ENCODE measurements at regions not wholly inside any gene's neighbourhood (a gene's known extent, or its start where the extent isn't known, plus 50 kb on each side); places are given as distances from the start of the nearest gene placed in this dataset.

- no peaks in the 10 kb centered on the region for H3K4me1 ChIP-seq (ENCODE audit: insufficient read depth, low read length)
- H3K4me3 ChIP-seq (ENCODE audit: low read length), result no peak overlapping the region
- H3K27me3 ChIP-seq (ENCODE audit: insufficient read depth, low read length), result no peaks in the 10 kb centered on the region
- H3K9me3 ChIP-seq (ENCODE audit: low read depth, low read length), result no peaks in the 10 kb centered on the region
Observed at GRCh38 chr18:66138642-66139041, 387.8 kb downstream of the CDH7 start.

DNA sequence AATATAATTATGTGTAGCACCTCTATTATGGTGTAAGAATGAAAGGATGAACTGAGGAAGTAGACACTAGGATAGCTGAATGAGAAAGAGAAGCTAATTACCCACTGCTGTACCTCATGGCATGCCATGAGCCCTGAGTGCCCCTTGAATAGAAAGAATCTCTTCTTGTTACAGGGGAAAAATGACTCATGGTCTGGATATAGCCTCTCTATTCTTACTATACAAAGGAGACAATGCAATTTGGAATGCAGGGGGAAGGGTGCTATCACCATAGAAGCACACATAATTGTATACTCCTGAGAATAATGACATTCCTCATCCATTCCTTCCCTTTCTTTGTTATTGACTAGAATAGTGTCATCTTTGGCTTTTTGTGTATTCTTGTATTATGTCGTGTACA lies 385.2 kb downstream of the CDH7 start:
- Histone ChIP-seq H3K4me3 (ENCODE audit: low read length) (no peak overlapping the region), H3K9me3 (ENCODE audit: low read depth, low read length) (no peaks in the 10 kb centered on the region), H3K27me3 (ENCODE audit: insufficient read depth, low read length) (no peaks in the 10 kb centered on the region), H3K4me1 (ENCODE audit: insufficient read depth, low read length) (no peaks in the 10 kb centered on the region)

DNA sequence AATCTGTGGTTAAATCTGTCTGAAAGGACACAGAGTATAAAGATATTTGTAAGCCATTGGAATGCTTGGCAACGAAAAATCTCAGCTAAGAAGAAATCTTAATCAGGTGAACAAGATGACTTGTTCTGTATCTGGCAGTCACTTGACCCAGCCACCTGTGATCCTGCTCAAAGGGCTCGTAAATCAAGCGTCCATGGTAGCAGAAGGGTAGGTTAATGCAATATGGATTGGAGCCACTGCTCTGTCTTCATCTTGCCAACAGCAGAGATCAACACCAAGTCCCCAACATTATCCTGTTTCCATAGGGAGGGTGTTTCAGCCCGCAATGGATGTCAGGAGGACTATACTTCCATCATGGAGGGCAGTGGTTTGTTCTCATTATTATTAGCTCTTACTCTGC lies 378.4 kb downstream of the CDH7 start:
- no peaks in the 10 kb centered on the region for H3K4me1 ChIP-seq (ENCODE audit: insufficient read depth, low read length)
- H3K9me3 ChIP-seq (ENCODE audit: low read depth, low read length), result no peaks in the 10 kb centered on the region
- no peak overlapping the region for H3K4me3 ChIP-seq (ENCODE audit: low read length)
- H3K27me3 ChIP-seq (ENCODE audit: insufficient read depth, low read length), result no peaks in the 10 kb centered on the region

DNA sequence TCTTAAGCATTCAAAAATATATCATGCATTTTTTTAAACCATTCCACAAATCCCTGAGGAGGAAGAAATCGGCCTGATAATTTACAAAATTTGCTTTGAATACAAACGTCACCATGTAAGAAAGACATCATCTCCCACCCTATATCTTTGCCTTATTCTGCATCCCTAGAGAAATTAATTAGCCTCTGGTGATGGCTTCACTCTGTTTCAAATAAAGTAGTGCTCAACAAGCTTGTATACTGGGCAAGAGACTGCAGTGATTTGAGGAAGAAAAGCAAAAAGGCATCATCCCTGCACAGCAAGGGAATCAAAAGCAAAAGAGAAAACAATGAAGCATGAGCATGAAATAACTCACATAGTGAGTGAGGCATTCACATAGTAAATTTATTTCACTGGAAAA lies 375.5 kb downstream of the CDH7 start:
- no peaks in the 10 kb centered on the region for H3K27me3 ChIP-seq (ENCODE audit: insufficient read depth, low read length)
- H3K9me3 ChIP-seq (ENCODE audit: low read depth, low read length), result no peaks in the 10 kb centered on the region
- H3K4me3 ChIP-seq (ENCODE audit: low read length), result no peak overlapping the region
- no peaks in the 10 kb centered on the region for H3K4me1 ChIP-seq (ENCODE audit: insufficient read depth, low read length)

GRCh38 chr18:66124394-66124793 lies 373.6 kb downstream of the CDH7 start:
- H3K4me3 ChIP-seq (ENCODE audit: low read length), result no peak overlapping the region
- no peaks in the 10 kb centered on the region for H3K4me1 ChIP-seq (ENCODE audit: insufficient read depth, low read length)
- H3K27me3 ChIP-seq (ENCODE audit: insufficient read depth, low read length), result no peaks in the 10 kb centered on the region
- no peaks in the 10 kb centered on the region for H3K9me3 ChIP-seq (ENCODE audit: low read depth, low read length)

DNA sequence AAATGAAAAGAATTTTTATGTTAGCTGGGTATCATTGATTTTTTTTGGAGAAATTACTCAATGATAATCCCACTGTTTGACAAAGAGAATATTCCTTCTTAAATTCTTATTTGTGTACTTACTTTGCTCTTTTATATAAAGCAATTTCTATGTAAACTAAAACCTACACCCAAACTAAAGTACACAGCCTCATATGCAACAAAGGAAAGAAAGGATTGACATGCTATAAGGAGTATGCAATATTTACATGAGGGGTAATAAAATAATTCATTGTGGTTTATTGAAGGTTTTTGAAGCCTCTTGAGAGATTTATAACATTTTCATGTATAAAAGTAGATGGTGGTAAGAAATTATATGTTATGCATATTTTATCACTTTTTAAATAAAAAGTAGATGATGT lies 368.5 kb downstream of the CDH7 start:
- Histone ChIP-seq H3K4me3 (ENCODE audit: low read length) (no peak overlapping the region), H3K4me1 (ENCODE audit: insufficient read depth, low read length) (no peaks in the 10 kb centered on the region), H3K9me3 (ENCODE audit: low read depth, low read length) (no peaks in the 10 kb centered on the region), H3K27me3 (ENCODE audit: insufficient read depth, low read length) (no peaks in the 10 kb centered on the region)

- no peaks in the 10 kb centered on the region for H3K4me1 ChIP-seq (ENCODE audit: insufficient read depth, low read length)
- H3K27me3 ChIP-seq (ENCODE audit: insufficient read depth, low read length), result no peaks in the 10 kb centered on the region
- no peaks in the 10 kb centered on the region for H3K9me3 ChIP-seq (ENCODE audit: low read depth, low read length)
- H3K4me3 ChIP-seq (ENCODE audit: low read length), result no peak overlapping the region
Observed at GRCh38 chr18:66111018-66111417, 360.2 kb downstream of the CDH7 start.

- Histone ChIP-seq H3K27me3 (ENCODE audit: insufficient read depth, low read length) (no peaks in the 10 kb centered on the region), H3K4me3 (ENCODE audit: low read length) (no peak overlapping the region), H3K9me3 (ENCODE audit: low read depth, low read length) (no peaks in the 10 kb centered on the region)
Observed at GRCh38 chr18:66110607-66111006, 359.8 kb downstream of the CDH7 start.

DNA sequence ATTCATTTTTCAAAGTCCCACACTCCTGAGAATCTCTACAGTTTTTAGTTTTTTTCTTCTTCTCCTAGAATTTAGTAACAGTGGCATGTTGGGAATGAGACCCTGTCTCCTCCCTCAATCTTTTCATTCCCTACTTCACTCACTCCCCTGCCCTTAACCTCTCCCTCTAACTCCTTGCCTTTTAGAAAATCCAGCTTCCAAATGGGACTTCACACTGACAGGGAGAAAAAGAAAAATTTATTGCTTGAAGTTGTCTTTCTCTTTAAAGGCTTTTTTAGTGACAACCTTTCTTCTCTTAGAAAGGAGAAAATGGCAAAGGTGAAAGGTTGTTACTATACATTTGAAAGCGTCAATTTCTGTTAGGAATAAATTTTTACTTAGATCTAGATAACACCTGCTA lies 359.2 kb downstream of the CDH7 start:
- no peaks in the 10 kb centered on the region for H3K4me1 ChIP-seq (ENCODE audit: insufficient read depth, low read length)
- no peaks in the 10 kb centered on the region for H3K9me3 ChIP-seq (ENCODE audit: low read depth, low read length)
- no peak overlapping the region for H3K4me3 ChIP-seq (ENCODE audit: low read length)
- H3K27me3 ChIP-seq (ENCODE audit: insufficient read depth, low read length), result no peaks in the 10 kb centered on the region

More at GRCh38 chr18:66110607-66111006, 359.8 kb downstream of the CDH7 start:
- no peaks in the 10 kb centered on the region for H3K4me1 ChIP-seq (ENCODE audit: insufficient read depth, low read length)

- no peaks in the 10 kb centered on the region for H3K9me3 ChIP-seq (ENCODE audit: low read depth, low read length)
- H3K27me3 ChIP-seq (ENCODE audit: insufficient read depth, low read length), result no peaks in the 10 kb centered on the region
- H3K4me1 ChIP-seq (ENCODE audit: insufficient read depth, low read length), result no peaks in the 10 kb centered on the region
- H3K4me3 ChIP-seq (ENCODE audit: low read length), result no peak overlapping the region
Observed at GRCh38 chr18:66107546-66107945, 356.7 kb downstream of the CDH7 start.

DNA sequence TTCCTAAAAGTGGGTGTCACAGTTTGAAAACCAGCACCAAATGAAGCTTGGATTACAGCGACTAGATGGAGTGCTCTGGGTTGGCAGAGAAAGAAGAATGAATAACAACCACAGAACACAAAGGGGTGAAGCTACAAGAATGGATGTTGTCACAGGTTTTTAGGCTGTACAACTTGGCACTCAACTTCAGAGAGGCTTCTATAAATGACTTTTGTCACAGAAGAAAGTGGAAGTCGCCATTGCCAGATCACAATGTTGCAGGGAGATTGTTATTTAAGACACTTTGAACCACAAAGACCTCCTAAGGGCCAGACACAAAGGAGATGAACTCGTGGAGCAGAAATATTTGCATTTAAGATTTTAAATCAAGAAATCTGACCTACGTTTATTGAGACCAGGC lies 354.2 kb downstream of the CDH7 start:
- Histone ChIP-seq H3K4me3 (ENCODE audit: low read length) (no peak overlapping the region), H3K4me1 (ENCODE audit: insufficient read depth, low read length) (no peaks in the 10 kb centered on the region), H3K27me3 (ENCODE audit: insufficient read depth, low read length) (no peaks in the 10 kb centered on the region), H3K9me3 (ENCODE audit: low read depth, low read length) (no peaks in the 10 kb centered on the region)

- H3K9me3 ChIP-seq (ENCODE audit: low read depth, low read length), result no peaks in the 10 kb centered on the region
- no peak overlapping the region for H3K4me3 ChIP-seq (ENCODE audit: low read length)
- H3K4me1 ChIP-seq (ENCODE audit: insufficient read depth, low read length), result no peaks in the 10 kb centered on the region
- no peaks in the 10 kb centered on the region for H3K27me3 ChIP-seq (ENCODE audit: insufficient read depth, low read length)
Observed at GRCh38 chr18:66103550-66103949, 352.7 kb downstream of the CDH7 start.

DNA sequence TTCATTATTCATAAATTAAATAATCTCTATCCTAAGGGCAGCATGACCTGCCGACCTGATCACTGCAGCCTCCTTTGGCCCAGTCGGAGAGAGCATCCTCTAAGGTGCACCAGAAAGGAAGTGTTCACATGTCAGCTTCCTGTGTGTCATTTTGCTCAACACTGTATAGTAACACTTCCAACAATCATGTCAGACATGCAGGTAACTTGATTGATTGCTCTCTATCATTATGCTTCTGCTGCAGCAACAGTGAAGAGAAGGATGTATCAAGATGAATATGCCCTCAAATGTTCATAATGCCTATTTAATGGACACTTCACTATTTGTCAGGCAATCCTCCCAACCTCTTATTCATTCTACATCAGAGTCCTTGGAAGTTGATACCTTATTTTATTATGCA lies 332.3 kb downstream of the CDH7 start:
- H3K4me1 ChIP-seq (ENCODE audit: insufficient read depth, low read length), result no peaks in the 10 kb centered on the region
- no peaks in the 10 kb centered on the region for H3K9me3 ChIP-seq (ENCODE audit: low read depth, low read length)
- H3K4me3 ChIP-seq (ENCODE audit: low read length), result no peak overlapping the region
- no peaks in the 10 kb centered on the region for H3K27me3 ChIP-seq (ENCODE audit: insufficient read depth, low read length)

DNA sequence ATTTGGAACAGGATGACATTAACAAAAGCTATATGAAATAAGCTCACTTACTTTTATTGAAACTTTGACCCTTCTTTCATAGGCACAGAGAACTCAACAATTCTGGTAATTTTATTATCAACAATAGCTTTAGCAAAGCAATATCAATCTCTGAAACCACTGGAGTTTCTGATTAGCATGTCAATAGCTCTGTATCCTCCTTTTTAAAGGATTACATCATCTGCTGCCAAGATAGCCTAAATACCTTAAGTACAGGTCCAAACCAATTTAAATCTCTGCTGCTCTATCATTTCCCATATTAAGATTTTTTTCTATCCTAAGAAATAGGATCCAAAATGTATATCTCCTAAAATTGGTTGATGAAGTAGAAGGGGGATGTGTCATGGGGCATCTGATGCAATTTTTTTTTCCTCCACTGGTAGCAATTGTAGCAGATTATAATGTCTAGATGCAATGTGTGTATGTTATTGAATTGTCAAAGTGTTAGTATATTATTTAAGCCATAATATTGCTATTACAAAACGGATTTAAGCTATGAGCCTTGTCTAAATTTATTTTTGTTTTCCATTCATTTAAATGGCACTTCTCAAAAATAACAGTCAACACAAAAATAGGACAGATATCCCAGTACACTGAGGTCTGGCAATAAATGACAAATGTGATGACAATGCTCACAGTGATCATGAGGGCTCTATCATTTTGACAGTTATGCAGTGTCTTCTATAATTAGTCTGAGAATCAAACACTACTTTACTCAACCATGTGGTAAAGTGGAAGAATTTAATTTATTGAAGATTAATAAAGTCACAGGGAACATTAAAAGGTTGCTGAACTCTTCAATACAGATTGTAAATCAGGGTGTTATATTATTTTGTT lies 328.4 kb downstream of the CDH7 start:
- Histone ChIP-seq H3K4me3 (ENCODE audit: low read length) (no peak overlapping the region), H3K9me3 (ENCODE audit: low read depth, low read length) (no peaks in the 10 kb centered on the region), H3K27me3 (ENCODE audit: insufficient read depth, low read length) (no peaks in the 10 kb centered on the region), H3K4me1 (ENCODE audit: insufficient read depth, low read length) (no peaks in the 10 kb centered on the region)

DNA sequence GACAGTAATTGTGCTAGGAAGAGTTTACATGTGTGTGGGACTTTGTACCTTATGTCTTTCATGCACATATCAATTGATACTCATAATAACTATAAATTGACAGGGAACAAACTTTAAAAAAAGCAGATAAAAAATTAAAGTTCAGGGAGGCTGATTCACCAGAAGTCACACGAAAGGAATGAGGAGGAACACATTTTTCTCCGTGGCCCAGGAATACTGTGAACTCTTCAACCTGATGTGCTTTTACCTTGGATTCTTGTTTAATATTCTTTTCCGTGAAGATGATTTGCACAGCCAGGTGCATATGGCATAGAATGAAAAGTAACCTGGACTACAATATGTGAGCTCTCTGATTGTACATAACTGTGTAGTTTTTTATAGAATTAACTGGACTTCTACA lies 326.3 kb downstream of the CDH7 start:
- H3K9me3 ChIP-seq (ENCODE audit: low read depth, low read length), result no peaks in the 10 kb centered on the region
- H3K4me3 ChIP-seq (ENCODE audit: low read length), result no peak overlapping the region
- H3K27me3 ChIP-seq (ENCODE audit: insufficient read depth, low read length), result no peaks in the 10 kb centered on the region
- no peaks in the 10 kb centered on the region for H3K4me1 ChIP-seq (ENCODE audit: insufficient read depth, low read length)

- Histone ChIP-seq H3K9me3 (ENCODE audit: low read depth, low read length) (no peaks in the 10 kb centered on the region), H3K4me3 (ENCODE audit: low read length) (no peak overlapping the region), H3K27me3 (ENCODE audit: insufficient read depth, low read length) (no peaks in the 10 kb centered on the region), H3K4me1 (ENCODE audit: insufficient read depth, low read length) (no peaks in the 10 kb centered on the region)
Observed at GRCh38 chr18:66066191-66066590, 315.4 kb downstream of the CDH7 start.
